ENCODE measurements at regions not wholly inside any gene's neighbourhood (a gene's known extent, or its start where the extent isn't known, plus 50 kb on each side); places are given as distances from the start of the nearest gene placed in this dataset.
"Not testable (repeated sequence)": the region's sequence is repeated elsewhere in the genome, so short reads cannot be mapped to it uniquely, and the experiment has no call there.

DNA sequence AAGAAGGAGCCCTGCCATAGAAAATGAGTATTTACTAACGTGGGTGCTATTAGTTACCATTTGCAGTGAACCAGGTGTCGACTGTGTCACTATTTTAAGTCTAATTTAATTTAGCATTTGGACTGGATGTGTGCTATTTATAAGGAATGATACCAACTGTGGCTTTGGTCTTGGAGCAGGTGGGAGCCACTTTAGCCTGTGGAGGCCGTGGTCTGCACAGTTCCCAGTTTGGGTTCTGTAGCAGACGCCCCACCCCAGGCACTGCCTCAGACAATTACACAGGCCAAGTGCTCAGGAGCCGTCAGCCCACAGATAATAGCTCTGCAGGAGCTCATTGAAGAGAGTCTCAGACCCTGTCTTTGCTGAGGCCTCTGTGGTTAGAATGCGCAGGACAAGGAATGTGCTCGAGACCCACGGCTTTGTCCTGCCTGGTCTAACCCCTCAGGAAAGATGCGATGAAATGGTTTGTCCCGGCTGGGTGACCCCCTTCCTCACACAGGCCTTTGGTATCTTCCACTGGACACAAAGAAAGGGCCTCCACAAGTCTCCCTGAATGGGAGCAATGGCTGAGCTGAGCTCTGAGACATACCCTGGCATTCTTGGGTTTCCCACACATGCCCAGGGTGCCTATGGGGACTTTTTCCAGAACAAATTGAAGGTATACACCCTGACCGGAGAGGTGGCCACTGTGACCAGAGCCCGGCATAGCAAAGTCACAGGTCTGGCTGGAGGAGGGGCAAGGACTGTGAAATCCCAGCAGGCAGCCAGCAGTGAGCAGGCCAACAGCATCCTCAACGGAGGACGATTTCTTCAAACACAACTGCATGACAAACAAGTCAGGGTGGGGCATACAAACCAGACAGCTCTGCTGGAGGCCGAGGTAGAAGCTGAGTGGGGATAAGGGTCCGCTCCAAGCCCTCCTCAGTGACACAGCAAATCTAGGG is 251.2 kb downstream of the ARHGAP12 start:
- peaks cover 25% of the 10 kb centered on the region for H3K4me1 ChIP-seq
- peaks cover 14% of the 10 kb centered on the region for H3K9me3 ChIP-seq
- H3K27me3 ChIP-seq = no peaks in the 10 kb centered on the region
- TF ChIP-seq POLR2AphosphoS5 (IDR thresholded peaks at IDR 0.05) (no peak), EP300 (IDR thresholded peaks at IDR 0.05) (no peak), POLR2A (IDR thresholded peaks at IDR 0.05) (no peak), CTCF (IDR thresholded peaks at IDR 0.05) (no peak)
- peak overlapping the region; percentile 83 for H3K27ac ChIP-seq
- H3K36me3 ChIP-seq = no peaks in the 10 kb centered on the region
- H3K4me3 ChIP-seq = peak overlapping the region; percentile 22
- no peak for DNase-seq (ENCODE audit: low spot score in 2 of 2)
- WGBS = 72% methylated on average over 16 of the region's 16 CpGs

GRCh38 chr10:31675726-31676125 is 252.9 kb downstream of the ARHGAP12 start:
- Histone ChIP-seq H3K36me3 (no peaks in the 10 kb centered on the region), H3K27me3 (no peaks in the 10 kb centered on the region), H3K4me3 (no peak overlapping the region), H3K9me3 (peaks cover 9% of the 10 kb centered on the region), H3K4me1 (peaks cover 25% of the 10 kb centered on the region), H3K27ac (no peak overlapping the region)
- no peak for TF ChIP-seq POLR2AphosphoS5 (IDR thresholded peaks at IDR 0.05)
- no peak for TF ChIP-seq POLR2A (IDR thresholded peaks at IDR 0.05)
- no peak for TF ChIP-seq CTCF (IDR thresholded peaks at IDR 0.05)
- TF ChIP-seq EP300 (IDR thresholded peaks at IDR 0.05) = no peak
- DNase-seq (ENCODE audit: low spot score in 2 of 2) = no peak

DNA sequence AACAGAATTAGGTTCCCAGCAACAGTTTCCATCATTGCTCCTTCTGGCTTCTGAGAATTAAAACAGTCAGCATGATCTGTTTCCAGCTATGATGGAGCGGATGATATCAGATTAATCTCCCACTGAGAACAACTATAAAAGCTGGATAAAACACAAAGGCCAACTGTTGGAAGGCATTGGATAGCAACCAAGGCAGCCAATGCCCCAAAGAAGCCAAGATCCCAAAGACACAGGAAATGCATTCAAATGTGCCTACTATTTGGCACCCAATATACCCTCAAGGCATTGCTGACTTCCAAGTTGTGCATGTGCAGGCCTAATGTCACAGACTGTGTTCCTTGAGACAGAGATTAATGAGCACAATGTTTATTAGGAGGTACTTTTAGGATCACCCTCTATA is 259.3 kb downstream of the ARHGAP12 start:
- peak overlapping the region; percentile 31 for H3K27ac ChIP-seq
- DNase-seq (ENCODE audit: low spot score in 2 of 2) = no peak
- WGBS = 35% methylated on average over 1 of the region's 1 CpG

DNA sequence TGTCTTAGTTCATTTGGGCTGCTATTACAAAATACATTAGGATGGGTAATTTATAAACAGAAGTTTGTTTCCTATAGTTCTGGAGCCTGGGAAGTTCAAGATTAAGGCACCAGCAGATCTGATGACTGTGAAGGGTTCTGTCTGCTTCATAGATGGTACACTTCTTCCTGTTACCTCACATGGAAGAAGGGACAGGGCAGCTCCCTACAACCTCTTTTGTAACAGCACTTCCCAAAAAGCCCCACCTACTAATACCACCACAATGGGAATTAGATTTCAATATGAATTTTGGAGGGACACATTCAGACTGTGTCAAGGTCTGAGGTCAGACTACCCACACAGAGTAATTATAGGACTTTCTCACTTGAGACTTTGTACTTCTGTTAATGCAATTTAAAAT is 260.3 kb downstream of the ARHGAP12 start:
- Histone ChIP-seq H3K4me3 (no peak overlapping the region), H3K4me1 (peaks cover 17% of the 10 kb centered on the region), H3K36me3 (no peaks in the 10 kb centered on the region), H3K27ac (peak overlapping the region; percentile 31), H3K27me3 (no peaks in the 10 kb centered on the region), H3K9me3 (no peaks in the 10 kb centered on the region)
- TF ChIP-seq CTCF (IDR thresholded peaks at IDR 0.05) (no peak), POLR2AphosphoS5 (IDR thresholded peaks at IDR 0.05) (no peak), POLR2A (IDR thresholded peaks at IDR 0.05) (no peak), EP300 (IDR thresholded peaks at IDR 0.05) (no peak)
- DNase-seq (ENCODE audit: low spot score in 2 of 2) = no peak

More for the DNA sequence above, 259.3 kb downstream of the ARHGAP12 start:
- H3K4me3 ChIP-seq = no peak overlapping the region
- H3K36me3 ChIP-seq = no peaks in the 10 kb centered on the region
- peaks cover 17% of the 10 kb centered on the region for H3K4me1 ChIP-seq
- peaks cover under 1% of the 10 kb centered on the region for H3K9me3 ChIP-seq
- TF ChIP-seq EP300 (IDR thresholded peaks at IDR 0.05) = no peak
- TF ChIP-seq CTCF (IDR thresholded peaks at IDR 0.05) = no peak
- TF ChIP-seq POLR2AphosphoS5 (IDR thresholded peaks at IDR 0.05) = no peak
- no peak for TF ChIP-seq POLR2A (IDR thresholded peaks at IDR 0.05)
- no peaks in the 10 kb centered on the region for H3K27me3 ChIP-seq

- 92% methylated on average over 3 of the region's 3 CpGs for WGBS
- not testable (repeated sequence) for H3K36me3 ChIP-seq; H3K27ac ChIP-seq; H3K4me3 ChIP-seq; H3K27me3 ChIP-seq; H3K9me3 ChIP-seq; DNase-seq (ENCODE audit: low spot score in 2 of 2)
- H3K4me1 ChIP-seq = peaks cover 17% of the 10 kb centered on the region
Observed at GRCh38 chr10:31665764-31666279, 262.8 kb downstream of the ARHGAP12 start.
